ENCODE measurements at regions not wholly inside any gene's neighbourhood (a gene's known extent, or its start where the extent isn't known, plus 50 kb on each side); places are given as distances from the start of the nearest gene placed in this dataset.
A peak's percentile ranks its signal among the peaks of the same experiment; 100 is the strongest.
"Not testable (repeated sequence)": the region's sequence is repeated elsewhere in the genome, so short reads cannot be mapped to it uniquely, and the experiment has no call there.

DNA sequence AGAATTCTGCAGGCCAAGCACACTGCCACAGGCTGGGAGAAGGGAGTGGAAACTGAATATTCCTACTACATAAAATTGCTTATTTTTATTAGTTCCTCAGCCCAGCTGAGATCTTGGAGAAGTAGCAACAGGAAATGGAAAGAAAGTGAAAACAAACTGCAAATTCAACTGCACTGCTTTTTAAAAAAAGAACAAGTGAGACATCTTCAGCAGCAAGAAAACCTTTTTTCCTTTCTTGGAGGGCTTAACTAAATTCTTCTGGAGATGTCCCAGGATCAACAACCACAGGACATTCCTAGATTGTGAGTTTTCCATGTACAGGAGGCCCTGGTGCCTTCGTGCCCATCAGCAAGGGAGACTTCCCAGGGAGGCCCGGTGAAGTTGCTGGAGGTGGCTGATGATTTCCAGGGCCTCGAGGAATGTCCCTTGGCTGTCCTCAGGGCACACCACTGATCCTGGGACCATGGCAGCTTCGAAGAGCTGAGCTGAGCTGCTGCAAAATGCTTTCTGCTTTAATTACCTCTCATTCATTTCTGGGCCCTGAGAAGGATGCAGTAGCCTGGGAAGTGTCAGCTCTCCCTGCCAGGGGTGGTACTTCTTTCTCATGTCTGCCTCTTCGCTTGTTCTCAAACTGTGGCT is 275.5 kb upstream of the FRG2C start:
- DNase-seq (ENCODE audit: low read depth in 2 of 2) = not testable (repeated sequence)

DNA sequence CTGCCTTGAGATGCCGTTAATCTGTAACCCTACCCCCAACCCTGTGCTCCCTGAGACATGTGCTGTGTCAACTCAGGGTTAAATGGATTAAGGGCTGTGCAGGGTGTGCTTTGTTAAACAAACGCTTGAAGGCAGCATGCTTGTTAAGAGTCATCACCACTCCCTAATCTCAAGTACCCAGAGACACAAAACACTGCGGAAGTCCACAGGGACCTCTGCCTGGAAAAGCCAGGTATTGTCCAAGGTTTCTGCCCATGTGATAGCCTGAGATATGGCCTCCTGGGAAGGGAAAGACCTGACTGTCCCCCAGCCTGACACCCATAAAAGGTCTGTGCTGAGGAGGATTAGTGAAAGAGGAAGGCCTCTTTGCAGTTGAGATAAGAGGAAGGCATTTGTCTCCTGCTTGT is 270.8 kb upstream of the FRG2C start:
- DNase-seq (ENCODE audit: low read depth in 2 of 2) = not testable (repeated sequence)

DNA sequence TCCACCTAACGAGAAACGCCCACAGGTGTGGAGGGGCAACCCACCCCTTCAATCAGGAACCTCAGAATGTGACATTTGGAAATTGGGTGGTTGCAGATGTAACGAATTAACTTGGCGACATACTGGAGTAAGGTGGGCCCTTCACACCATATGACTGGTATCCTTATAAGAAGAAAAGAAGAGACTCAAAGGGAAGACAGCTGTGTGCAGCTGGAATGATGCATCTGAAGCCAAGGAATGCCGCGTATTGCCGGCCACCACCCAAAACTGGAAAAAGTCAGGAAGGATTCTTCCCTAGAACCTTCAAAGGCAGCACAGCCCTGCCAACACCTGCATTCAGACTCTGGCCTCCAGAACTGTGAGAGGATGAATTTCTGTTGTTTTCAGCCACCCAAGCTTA is 270.0 kb upstream of the FRG2C start:
- DNase-seq (ENCODE audit: low read depth in 2 of 2) = not testable (repeated sequence)

DNA sequence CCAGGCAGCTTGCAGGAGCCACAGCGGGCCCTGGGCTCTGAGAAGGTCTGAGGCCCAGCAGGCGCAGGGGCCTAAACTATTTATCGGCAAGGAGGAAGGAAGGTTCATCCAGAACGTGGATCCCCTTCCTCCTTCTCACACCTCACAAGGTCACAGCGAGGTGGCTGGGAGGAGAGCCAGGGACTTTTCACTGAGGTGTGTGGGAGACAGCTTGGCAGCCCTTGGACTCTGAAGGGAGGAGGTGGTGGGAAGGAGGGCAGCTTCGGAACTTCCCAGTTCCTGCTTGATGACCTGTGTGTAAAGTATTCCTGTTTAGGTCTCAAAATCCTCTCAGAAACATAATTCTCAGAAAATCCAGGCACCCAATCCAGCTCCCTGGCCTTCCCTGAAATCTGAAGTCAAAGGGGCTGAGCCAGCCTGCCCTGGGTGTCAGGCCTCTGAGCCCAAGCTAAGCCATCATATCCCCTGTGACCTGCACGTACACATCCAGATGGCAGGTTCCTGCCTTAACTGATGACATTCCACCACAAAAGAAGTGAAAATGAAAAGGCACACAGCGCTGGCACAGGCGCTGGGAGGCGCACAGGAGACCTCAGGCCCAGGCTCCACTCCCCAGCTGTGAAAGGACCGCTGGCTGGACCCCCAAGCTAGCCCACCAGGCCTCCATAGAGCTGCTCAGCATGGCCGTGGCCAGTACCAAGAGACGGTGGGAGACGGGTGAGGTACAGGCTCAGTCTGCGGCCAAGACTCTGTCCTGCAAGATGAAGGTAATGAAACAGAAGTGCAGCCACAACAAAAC is 269.4 kb upstream of the FRG2C start:
- DNase-seq (ENCODE audit: low read depth in 2 of 2) = not testable (repeated sequence)

DNA sequence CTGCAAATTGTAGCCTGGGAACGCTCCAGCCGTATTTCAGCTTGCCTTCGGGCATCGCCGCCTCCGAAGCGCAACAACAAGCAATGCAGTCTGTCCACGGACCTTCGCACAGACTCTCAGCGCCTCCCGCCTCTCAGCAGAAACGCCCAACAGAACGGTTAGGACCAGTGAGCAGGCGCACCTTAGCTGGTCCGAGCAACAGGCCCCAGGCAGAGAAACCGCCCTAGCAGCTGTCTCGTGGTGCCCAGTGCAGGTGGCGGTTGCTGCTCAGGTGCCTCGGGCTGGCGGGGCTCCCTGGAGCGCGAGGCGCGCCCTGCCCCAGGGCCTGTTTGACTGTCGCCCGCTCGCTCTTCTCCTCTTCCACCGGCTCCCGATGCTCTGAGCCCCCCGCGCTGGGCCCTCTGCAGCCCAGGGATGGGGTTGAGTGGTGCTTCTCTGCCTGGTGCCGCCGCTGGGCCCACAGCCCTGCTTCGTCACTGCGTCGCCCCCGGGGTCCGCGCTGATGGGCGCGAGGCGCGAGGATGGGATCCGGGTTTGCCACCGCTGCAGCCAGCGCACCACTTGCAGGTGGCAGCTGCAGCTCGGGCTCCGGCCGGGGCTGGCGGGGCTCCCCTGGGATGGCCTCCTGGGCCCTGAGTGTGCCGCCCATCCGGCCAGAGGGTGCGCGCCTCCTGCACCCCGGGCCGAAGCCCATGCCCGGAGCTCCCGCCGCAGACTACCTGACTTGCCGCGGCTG is 268.4 kb upstream of the FRG2C start:
- no peak for DNase-seq (ENCODE audit: low read depth in 2 of 2)

DNA sequence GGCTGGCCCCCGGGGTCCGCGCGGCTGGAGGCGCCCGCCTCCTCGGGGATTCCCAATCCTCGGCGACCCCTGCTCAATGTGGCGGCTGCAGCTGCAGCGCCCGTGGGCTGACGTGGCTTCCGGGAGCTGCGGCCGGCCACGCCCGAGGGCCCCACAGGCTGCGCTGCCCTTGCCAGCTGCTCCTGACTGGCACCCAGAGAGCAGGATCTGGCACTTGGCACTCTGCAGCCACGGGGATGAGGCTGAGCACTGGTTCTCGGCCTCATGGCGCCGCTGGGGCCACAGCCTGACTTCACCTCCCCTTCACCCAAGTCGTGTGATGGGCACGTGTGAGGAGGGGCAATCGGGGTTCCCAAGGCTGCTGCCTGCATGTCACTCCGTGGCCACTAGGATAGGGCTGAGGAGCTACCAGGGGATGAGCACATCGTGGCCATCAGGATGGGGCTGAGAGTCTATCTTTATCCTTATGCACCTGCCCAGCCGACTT is 267.8 kb upstream of the FRG2C start:
- DNase-seq (ENCODE audit: low read depth in 2 of 2) = no peak

DNA sequence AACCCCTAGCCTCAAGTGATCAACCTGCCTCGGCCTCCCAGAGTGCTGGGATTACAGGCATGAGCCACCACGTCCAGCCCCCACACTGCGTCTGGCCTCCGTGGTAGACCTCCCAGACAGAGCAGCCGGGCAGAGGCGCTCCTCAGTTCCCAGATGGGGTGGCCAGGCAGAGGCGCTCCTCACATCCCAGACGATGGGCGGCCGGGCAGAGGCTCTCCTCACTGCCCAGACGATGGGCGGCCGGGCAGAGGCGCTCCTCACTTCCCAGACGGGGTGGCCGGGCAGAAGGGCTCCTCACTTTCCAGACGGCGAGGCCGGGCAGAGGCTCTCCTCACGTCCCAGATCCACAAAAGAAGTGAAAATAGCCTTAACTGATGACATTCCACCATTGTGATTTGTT is 266.6 kb upstream of the FRG2C start:
- not testable (repeated sequence) for DNase-seq (ENCODE audit: low read depth in 2 of 2)

DNA sequence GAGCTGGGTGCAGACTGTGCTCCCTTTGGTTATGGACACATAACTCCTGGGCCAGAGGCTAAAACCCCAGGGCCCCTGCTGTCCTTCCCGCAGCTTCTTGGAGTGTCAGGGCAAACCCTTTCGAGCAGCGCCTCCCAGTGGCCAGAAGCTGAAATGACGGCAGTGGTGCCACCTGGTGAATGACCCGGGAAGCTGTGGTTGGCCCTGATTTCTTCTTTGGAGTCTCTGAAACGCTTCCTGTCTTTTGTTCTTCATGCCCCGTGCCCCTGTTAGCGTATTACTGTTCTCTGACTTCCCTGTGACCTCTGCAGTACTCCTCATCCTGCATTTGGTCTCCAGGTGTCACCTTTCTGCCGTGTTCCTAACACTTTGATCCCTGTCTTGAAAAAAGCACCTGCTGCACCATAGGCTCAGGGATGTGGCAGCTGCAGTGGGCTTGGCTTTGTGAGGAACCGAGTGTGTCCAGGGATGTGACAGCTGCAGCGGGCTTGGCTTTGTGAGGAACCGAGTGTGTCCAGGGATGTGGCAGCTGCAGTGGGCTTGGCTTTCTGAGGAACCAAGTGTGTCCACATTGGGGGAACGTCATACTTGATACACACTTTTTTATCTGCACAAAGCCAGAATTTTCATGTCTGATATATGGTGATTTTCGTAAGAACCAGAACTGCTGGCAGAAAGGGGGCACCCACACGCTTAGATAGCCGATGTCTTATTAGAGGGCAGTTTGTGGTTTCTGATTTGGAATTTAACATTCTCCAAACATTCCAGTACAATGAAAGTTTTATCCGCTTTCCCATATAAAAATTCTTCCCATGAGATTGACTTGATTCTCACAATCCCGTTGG is 241.8 kb upstream of the FRG2C start:
- peak; percentile 41 to 48 for DNase-seq (ENCODE audit: low read depth in 2 of 2)

DNA sequence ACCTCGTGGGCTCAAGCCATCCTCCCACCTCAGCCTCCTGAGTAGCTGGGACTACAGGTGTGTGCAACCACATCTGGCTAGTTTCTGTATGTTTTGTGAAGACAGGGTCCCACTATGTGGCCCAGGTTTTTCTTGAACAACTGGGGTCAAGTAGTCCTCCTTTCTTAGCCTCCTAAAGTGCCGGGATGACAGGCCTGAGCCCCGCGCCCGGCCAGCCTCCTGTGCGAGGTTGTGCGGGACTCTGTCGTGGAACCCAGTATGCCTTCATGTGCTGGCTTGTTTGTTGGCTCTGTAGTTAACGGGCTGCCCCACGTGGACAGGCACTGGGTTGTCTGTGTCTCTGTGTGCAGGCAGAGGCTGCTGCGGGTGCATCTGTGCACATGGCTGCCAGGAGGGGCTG is 238.7 kb upstream of the FRG2C start:
- DNase-seq (ENCODE audit: low read depth in 2 of 2) = not testable (repeated sequence)

DNA sequence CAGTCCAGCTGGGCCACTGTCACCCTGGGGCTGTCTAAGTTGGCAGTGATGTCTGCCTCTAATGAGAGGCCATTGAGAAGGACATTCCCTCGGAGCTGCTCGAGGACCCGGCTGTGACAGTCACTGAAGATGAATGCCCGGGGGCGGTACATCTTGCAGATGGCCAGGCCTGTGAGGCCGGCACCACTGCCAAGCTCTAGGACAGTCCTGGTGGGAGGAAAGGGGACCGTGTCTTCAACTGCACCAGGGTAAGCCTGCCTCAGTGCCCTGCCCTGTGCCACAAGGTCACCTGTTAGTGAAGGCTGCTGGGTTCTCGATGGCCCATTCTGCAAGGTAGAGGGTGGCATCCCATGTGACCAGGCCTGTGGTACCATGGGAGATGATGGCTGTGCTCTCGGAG is 236.6 kb upstream of the FRG2C start:
- not testable (repeated sequence) for DNase-seq (ENCODE audit: low read depth in 2 of 2)

DNA sequence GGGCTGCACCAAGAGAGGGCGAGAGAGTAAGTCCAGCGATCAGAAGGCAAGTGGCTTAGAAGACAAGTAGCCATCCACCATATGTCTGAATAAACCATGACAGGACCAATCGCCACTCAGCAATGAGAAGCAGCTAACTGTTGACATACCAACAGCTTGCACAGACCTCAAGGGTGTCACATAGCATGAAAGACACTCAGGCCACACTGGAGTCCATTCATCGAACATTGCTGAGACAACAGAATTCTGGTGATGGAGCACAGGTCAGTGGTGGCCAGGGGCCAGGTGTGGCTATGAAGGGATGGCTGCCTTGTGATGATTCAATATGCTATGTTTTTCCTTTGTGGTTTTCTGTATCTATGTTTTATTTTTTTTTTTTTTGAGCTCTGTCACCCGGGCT is 236.2 kb upstream of the FRG2C start:
- DNase-seq (ENCODE audit: low read depth in 2 of 2) = not testable (repeated sequence)

DNA sequence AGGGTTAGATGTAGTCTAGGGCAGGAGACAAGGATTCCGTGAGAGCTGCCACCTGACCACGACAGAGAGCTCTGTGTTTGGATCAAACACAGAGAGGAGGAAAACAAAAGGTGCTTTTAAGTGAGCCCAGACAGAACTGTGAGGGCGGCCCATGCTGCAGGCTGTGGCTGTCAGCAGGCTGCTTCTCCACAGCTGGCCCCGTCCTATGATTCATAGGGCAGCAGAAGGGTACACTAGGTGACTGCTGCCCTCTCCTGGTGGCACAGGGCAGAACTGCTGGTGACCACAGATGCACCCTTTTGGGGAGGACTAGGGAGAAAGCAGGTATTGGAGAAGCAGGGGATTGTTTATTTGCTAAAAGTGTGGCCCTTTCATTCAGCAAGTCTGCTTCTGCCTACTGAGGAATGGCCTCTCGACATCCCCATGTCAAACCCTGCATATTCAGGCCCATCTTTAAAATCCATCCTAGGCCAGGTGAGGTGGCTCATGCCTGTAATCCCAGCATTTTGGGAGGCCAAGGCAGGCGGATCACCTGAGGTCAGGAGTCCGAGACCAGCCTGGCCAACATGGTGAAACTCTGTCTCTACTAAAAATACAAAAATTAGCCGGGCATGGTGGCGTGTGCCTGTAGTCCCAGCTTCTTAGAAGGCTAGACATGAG is 234.4 kb upstream of the FRG2C start:
- DNase-seq (ENCODE audit: low read depth in 2 of 2) = peak; percentile 53 to 76

DNA sequence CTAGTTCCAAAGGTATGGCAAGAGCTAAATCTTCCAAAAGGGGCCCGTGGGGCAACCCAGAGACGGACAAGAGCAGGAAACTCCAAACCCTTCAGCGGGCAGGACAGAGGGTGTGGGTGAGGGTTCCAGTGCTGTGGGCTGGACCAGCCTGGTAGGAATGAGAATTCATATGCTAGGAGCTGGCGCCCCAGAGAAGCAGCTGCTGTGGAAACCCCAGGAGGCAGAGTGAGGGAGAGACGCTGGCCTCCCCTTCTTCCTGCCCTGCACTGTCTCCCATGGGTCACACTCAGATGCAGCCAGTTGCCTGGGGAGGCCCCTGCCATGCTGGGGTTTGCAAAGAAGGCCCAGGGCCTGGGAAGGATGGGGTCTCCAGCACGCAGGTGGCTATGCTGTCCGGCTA is 233.7 kb upstream of the FRG2C start:
- not testable (repeated sequence) for DNase-seq (ENCODE audit: low read depth in 2 of 2)

DNA sequence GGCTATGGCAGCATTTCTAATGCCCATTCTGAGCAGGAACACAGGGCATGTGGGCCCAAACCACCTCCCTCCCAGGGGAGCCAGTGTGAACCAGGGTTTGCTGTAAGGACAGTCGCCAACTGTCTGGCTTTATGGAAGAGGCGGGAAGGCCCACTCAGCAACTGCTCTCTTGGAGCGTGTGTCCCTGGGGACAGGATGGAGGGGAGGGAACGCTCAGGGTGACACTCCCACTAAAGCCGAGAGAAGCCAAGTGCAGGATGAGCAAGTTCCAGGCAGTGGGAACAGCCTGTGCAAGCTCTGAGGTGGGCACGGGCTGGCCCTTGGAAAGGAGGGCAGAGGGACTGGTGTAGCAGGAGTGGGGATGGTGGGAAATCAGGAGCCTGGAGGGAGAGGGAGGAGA is 233.0 kb upstream of the FRG2C start:
- not testable (repeated sequence) for DNase-seq (ENCODE audit: low read depth in 2 of 2)

DNA sequence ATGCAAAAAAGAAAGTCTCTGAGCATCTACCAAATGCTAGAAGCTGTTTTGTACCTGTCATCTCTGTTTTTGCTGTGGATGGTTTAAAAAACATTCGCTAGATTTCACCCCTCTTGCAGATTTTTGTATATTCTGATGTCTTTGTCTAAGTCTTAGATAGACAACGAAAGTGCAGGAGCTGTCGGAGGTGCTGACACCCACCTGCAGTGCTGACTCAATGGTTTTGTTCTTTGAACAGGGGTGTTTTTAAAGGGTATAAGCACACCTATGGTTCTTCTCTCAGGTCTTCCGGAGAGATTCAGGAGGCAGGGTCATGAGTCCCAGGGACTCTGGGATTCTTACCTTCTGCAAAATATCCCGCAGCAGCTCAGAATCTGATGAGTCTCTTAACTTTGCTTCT is 231.7 kb upstream of the FRG2C start:
- DNase-seq (ENCODE audit: low read depth in 2 of 2) = not testable (repeated sequence)

DNA sequence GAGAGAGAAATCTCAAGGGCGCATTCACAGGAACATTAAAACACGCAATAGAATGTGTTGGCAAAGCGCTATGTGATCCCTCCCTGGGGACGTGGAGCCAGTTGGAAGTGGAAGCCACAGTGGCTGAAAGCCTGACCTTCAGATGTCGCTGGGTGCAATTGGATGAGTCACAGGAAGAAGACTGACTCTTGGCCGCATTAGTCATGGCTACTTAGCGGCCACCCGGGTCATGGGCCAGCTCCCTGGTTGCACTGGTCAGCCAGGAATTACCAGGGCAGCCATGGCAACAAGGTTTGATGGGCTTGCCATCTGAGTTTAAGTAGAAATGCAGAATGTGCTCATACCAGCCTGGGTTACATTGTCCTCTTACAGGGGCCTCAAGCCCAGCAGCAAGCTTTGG is 231.2 kb upstream of the FRG2C start:
- DNase-seq (ENCODE audit: low read depth in 2 of 2) = peak; percentile 28 to 85

DNA sequence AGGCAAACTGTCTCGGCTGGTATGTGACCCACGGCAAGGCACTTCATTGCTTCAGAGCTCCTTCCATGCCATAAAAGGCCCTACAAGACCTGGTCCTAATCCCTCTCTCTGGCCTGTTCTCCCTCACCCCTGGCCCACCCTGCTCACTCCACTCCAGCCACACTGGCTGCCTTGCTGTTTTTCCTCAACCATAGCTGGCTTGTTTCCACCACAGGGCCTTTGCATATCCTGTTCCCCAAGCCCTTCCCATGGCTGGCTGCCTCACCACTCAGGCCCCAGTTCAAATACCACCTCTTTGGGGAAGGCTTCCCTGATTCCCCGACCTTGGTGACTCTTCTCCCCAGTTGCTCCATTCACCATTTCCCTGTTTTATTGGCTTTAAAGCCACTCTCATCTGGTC is 230.8 kb upstream of the FRG2C start:
- not testable (repeated sequence) for DNase-seq (ENCODE audit: low read depth in 2 of 2)

DNA sequence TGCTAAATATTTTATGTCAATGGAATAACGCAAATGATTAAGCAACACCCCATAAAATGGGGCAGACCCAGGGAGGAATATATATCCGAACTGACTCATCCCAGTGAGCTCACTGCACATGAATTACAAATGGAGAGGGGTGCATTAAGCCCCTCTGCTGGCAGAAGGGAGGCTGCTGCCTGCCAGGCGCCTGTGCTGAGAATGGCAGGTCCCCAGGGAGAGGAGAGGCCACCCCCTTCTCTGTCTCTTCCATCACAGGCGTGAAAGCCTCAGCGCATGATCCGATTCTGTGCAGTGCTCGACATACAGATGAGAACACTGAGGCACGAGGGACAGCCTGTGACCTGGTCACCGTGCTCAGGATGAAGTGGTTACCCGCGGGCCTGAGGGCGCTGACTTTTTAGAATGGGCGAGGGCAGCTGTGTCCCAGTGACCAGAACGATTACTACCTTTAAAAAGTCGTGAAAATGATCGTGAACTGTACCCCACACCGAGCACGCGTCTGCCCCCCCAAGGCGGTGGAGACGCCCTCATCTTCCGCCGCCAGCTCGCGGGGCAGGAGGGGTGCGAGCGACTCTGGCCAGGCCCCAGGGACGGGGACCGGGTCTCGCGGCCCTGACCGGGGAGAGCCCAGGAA is 229.7 kb upstream of the FRG2C start:
- DNase-seq (ENCODE audit: low read depth in 2 of 2) = peak in 1 of 2 donors; percentile 36

DNA sequence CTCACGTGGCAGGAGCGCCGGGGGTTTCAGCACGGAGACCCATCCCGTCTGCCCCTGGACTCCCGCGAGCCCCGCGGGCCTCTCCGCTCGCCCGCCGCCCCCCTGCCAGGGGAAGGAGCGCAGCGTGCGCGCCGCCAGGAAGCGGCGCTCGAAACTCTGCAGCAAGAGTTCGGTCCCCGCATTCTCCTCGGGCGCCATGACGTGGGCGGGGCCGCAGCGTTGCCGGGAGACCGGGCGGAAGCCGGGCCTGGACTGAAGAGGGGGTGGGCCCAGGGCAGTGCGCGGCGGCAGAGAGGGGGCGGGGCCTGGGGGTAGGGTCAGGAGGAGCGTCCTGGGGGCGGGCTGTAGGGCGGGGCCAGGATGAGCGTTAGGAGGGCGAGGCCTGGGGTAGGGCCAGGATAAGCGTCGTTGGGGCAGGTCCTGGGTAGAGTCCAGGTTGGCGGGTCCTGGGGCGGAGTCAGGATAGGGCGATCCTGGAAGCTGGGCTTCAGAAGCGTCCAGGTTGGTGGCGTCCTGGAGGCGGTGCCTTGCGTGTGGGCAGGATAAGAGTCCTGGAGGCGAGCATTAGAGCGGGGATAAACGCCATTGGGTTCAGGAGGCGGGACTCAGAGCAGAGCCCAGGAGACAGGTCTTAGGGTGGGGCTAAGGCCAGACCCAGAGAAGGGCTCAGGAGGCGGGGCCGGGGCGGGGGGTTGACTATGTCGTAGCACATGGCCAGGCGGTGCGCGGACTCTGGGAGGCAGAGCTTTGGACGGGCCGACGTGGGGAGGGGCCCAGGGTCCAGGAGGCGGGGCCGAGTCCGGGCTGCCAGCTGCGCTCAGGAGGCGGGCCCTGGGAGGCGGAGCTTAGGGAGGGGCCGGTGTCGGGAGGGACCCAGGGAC is 229.0 kb upstream of the FRG2C start:
- DNase-seq (ENCODE audit: low read depth in 2 of 2) = peak; percentile 96 to 98

Measured in dermis microvascular lymphatic vessel endothelial cell (primary cell).